ENCODE measurements at regions not wholly inside any gene's neighbourhood (a gene's known extent, or its start where the extent isn't known, plus 50 kb on each side); places are given as distances from the start of the nearest gene placed in this dataset.

GRCh38 chr2:201962774-201963562, 70.7 kb upstream of the FZD7 start:
- Histone ChIP-seq H3K27me3 (ENCODE audit: control insufficient read depth, insufficient read depth, low read length) (no peaks in the 10 kb centered on the region), H3K4me1 (ENCODE audit: control insufficient read depth, insufficient read depth, low read length) (no peaks in the 10 kb centered on the region), H3K36me3 (ENCODE audit: control insufficient read depth, insufficient read depth, low read length) (no peaks in the 10 kb centered on the region), H3K27ac (ENCODE audit: low read length) (no peak overlapping the region), H3K9me3 (ENCODE audit: control insufficient read depth, insufficient read depth, low read depth, low read length) (no peaks in the 10 kb centered on the region), H3K4me3 (ENCODE audit: low read depth in 2 of 2, low read length in 2 of 2) (no peak overlapping the region)
- TF ChIP-seq TCF7L2 (IDR thresholded peaks at IDR 0.05; ENCODE audit: low read depth, low read length) (no peak), CTCF (IDR thresholded peaks at IDR 0.05) (no peak), REST (IDR thresholded peaks at IDR 0.05; ENCODE audit: insufficient read depth in 1 of 2, low read depth in 2 of 2, low read length in 1 of 2) (no peak), SIN3A (IDR thresholded peaks at IDR 0.05; ENCODE audit: borderline replicate concordance, insufficient read depth, low read depth, low read length) (no peak), POLR2AphosphoS5 (IDR thresholded peaks at IDR 0.05; ENCODE audit: low read depth, low read length) (no peak)
- ATAC-seq = no peak
- no TSS peak for BruUV-seq (replicated peaks)
- in situ Hi-C loops (cut with HindIII; ENCODE audit: low pct_unique_long_range_greater_than_20kb, low sequenced_read_pairs) (no loop called here), intact Hi-C loops (cut with micrococcal nuclease; ENCODE audit: unreplicated experiment) (no loop called here)
- CTCF ChIA-PET = no interaction called here
- DNase-seq (ENCODE audit: low read depth, low spot score) = no peak
- POLR2A ChIA-PET = no interaction called here

- BruUV-seq (replicated peaks) = no TSS peak
- no peak for DNase-seq (ENCODE audit: low read depth, low spot score)
- in situ Hi-C loops (cut with HindIII; ENCODE audit: low pct_unique_long_range_greater_than_20kb, low sequenced_read_pairs) = no loop called here
These were observed 69.6 kb upstream of the FZD7 start for GRCh38 chr2:201964011-201964410.

More at GRCh38 chr2:201964011-201964410, 69.6 kb upstream of the FZD7 start:
- POLR2A ChIA-PET = no interaction called here
- Histone ChIP-seq H3K27me3 (ENCODE audit: control insufficient read depth, insufficient read depth, low read length) (no peaks in the 10 kb centered on the region), H3K4me3 (ENCODE audit: low read depth in 2 of 2, low read length in 2 of 2) (no peak overlapping the region), H3K9me3 (ENCODE audit: control insufficient read depth, insufficient read depth, low read depth, low read length) (no peaks in the 10 kb centered on the region), H3K36me3 (ENCODE audit: control insufficient read depth, insufficient read depth, low read length) (no peaks in the 10 kb centered on the region), H3K27ac (ENCODE audit: low read length) (no peak overlapping the region), H3K4me1 (ENCODE audit: control insufficient read depth, insufficient read depth, low read length) (no peaks in the 10 kb centered on the region)
- no peak for TF ChIP-seq CTCF (IDR thresholded peaks at IDR 0.05)
- no peak for TF ChIP-seq SIN3A (IDR thresholded peaks at IDR 0.05; ENCODE audit: borderline replicate concordance, insufficient read depth, low read depth, low read length)
- no peak for TF ChIP-seq REST (IDR thresholded peaks at IDR 0.05; ENCODE audit: insufficient read depth in 1 of 2, low read depth in 2 of 2, low read length in 1 of 2)
- intact Hi-C loops (cut with micrococcal nuclease; ENCODE audit: unreplicated experiment) = no loop called here
- ATAC-seq = no peak
- CTCF ChIA-PET = no interaction called here
